ENCODE measurements at regions not wholly inside any gene's neighbourhood (a gene's known extent, or its start where the extent isn't known, plus 50 kb on each side); places are given as distances from the start of the nearest gene placed in this dataset.

GRCh38 chr4:116449764-116450163 is 635.6 kb downstream of the TRAM1L1 start:
- Histone ChIP-seq H3K4me3 (ENCODE audit: low read depth in 2 of 2, low read length in 1 of 2) (no peak overlapping the region), H3K79me2 (ENCODE audit: insufficient read depth) (no peaks in the 10 kb centered on the region), H3K9me3 (no peaks in the 10 kb centered on the region), H3K9ac (no peak overlapping the region), H3K9me2 (no peaks in the 10 kb centered on the region), H3K27me3 (ENCODE audit: insufficient read depth) (no peaks in the 10 kb centered on the region), H2AFZ (ENCODE audit: low read depth) (no peak overlapping the region), H3K36me3 (replicated peaks in 1 of 2; ENCODE audit: control insufficient read depth in 1 of 2, insufficient read depth in 2 of 2, low read length in 1 of 2) (no peaks in the 10 kb centered on the region), H3K27ac (ENCODE audit: low read depth in 2 of 2, low read length in 1 of 2) (no peak overlapping the region), H3F3A (replicated peaks; ENCODE audit: insufficient read depth) (no peaks in the 10 kb centered on the region), H3K4me2 (no peak overlapping the region), H3K4me1 (ENCODE audit: control insufficient read depth in 1 of 2, insufficient read depth in 2 of 2, low read depth in 1 of 2, low read length in 1 of 2) (no peaks in the 10 kb centered on the region), H4K20me1 (ENCODE audit: insufficient read depth) (no peaks in the 10 kb centered on the region)
- ChIA-PET CTCF (no interaction called here), POLR2A (no interaction called here)
- WGBS (ENCODE audit: low lambda C conversion rate) = 47% methylated on average over 2 of the region's 2 CpGs
- DNase-seq = no peak
- TF ChIP-seq FOSL2 (IDR thresholded peaks at IDR 0.05; ENCODE audit: borderline replicate concordance, low read depth) (no peak), GABPA (IDR thresholded peaks at IDR 0.05; ENCODE audit: low read depth) (no peak), EP300 (IDR thresholded peaks at IDR 0.05; ENCODE audit: borderline replicate concordance in 1 of 2, low read depth in 1 of 2, low read length in 1 of 2) (no peak), SIN3A (IDR thresholded peaks at IDR 0.05; ENCODE audit: borderline replicate concordance, low read depth, low read length) (no peak), PBX3 (IDR thresholded peaks at IDR 0.05) (no peak), CTCF (IDR thresholded peaks at IDR 0.05) (no peak), RCOR1 (IDR thresholded peaks at IDR 0.05; ENCODE audit: low read length) (no peak), NFIC (IDR thresholded peaks at IDR 0.05; ENCODE audit: borderline replicate concordance) (no peak), RAD21 (IDR thresholded peaks at IDR 0.05; ENCODE audit: low read length) (no peak), POLR2AphosphoS5 (IDR thresholded peaks at IDR 0.05; ENCODE audit: low read depth, low read length) (no peak), CHD2 (IDR thresholded peaks at IDR 0.05; ENCODE audit: low read length, partially characterized antibody) (no peak), ELF1 (IDR thresholded peaks at IDR 0.05) (no peak), RFX5 (IDR thresholded peaks at IDR 0.05; ENCODE audit: low read length) (no peak), USF2 (IDR thresholded peaks at IDR 0.05; ENCODE audit: borderline replicate concordance, low read depth, low read length) (no peak), TCF12 (IDR thresholded peaks at IDR 0.05) (no peak), JUND (IDR thresholded peaks at IDR 0.05) (no peak), GATA2 (CRISPR knock-in tag; IDR thresholded peaks at IDR 0.05) (no peak), MEF2A (IDR thresholded peaks at IDR 0.05; ENCODE audit: borderline replicate concordance, low read depth) (no peak), EZH2phosphoT487 (IDR thresholded peaks at IDR 0.05; ENCODE audit: borderline replicate concordance, low read depth) (no peak), MAX (IDR thresholded peaks at IDR 0.05; ENCODE audit: low read depth) (no peak)
